ENCODE measurements at regions not wholly inside any gene's neighbourhood (a gene's known extent, or its start where the extent isn't known, plus 50 kb on each side); places are given as distances from the start of the nearest gene placed in this dataset.

- DNase-seq (ENCODE audit: low spot score) = no peak
- TF ChIP-seq CTCF (IDR thresholded peaks at IDR 0.05; ENCODE audit: borderline replicate concordance, control extremely low read depth, extremely low read depth, insufficient read depth, missing control alignments) = no peak
- in situ Hi-C loops (cut with MboI; ENCODE audit: low sequenced_read_pairs, unreplicated experiment) = no loop called here
These were observed 57.6 kb upstream of the EEF1E1 start for GRCh38 chr6:8159966-8160365.

GRCh38 chr6:8157839-8158238, 55.5 kb upstream of the EEF1E1 start:
- in situ Hi-C loops (cut with MboI; ENCODE audit: low sequenced_read_pairs, unreplicated experiment) = no loop called here
- no peak for TF ChIP-seq CTCF (IDR thresholded peaks at IDR 0.05; ENCODE audit: borderline replicate concordance, control extremely low read depth, extremely low read depth, insufficient read depth, missing control alignments)
- DNase-seq (ENCODE audit: low spot score) = no peak

- in situ Hi-C loops (cut with MboI; ENCODE audit: low sequenced_read_pairs, unreplicated experiment) = no loop called here
- no peak for TF ChIP-seq CTCF (IDR thresholded peaks at IDR 0.05; ENCODE audit: borderline replicate concordance, control extremely low read depth, extremely low read depth, insufficient read depth, missing control alignments)
- DNase-seq (ENCODE audit: low spot score) = no peak
These were observed 53.1 kb upstream of the EEF1E1 start for GRCh38 chr6:8155259-8156012.

Data from GM13976 (cell line).